ENCODE measurements at regions not wholly inside any gene's neighbourhood (a gene's known extent, or its start where the extent isn't known, plus 50 kb on each side); places are given as distances from the start of the nearest gene placed in this dataset.

DNA sequence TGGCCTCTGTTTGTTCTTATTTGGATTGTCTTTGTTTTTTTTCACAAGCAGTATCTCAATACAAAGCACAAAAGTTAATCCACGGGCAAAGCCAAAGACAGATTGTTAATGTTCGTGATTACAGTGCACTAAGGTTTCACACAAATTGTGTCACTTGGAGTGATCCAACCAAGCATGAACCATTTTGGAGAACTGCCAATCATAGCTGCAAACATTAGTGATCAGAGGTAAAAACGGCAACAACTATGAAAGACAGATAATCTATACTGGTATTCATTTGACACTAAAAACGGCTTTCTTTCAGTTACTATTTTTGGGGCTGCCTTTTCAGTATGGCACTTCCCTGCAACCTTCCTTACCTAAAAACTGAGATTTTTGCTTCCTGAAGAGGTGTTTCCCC, 213.1 kb upstream of the GULP1 start:
- no peak for FAIRE-seq

DNA sequence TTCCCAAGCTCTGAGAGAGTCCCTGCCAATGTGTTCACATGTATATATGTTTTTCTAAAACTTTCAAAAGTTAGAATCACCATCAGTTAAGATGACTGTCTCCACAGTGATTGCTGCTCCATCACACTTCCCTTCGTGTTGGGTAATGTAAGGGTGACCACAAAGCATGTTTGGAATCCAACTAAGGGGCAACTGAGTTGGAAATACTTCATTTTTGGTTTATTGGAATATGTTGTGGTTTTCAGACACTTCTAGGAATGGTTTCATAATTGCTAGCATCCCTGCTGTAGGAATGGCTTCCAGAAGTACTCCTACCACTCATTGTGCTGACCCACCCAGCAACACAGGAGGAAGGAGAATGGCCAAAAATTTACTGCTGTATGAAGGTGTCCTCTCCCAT, 212.5 kb upstream of the GULP1 start:
- no peak for FAIRE-seq

DNA sequence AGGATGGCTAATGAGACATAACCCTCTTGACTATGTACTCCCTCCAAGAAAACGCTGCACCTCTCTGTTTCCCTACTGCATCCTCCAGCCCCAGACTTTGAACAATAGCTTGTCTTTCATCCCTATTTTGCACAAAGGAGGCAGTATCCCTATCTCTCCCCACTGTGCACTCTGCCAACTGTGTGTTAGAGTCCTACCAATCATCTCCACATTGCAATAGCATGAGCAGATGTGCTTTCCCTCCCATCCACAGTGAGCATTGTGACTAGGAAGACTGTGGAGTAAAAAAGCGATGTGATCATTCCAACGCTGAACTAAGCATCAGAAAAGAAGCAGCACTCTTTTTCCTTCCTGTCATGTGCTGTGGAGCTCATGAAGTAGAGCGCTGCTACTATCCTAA, 206.3 kb upstream of the GULP1 start:
- FAIRE-seq: no peak

DNA sequence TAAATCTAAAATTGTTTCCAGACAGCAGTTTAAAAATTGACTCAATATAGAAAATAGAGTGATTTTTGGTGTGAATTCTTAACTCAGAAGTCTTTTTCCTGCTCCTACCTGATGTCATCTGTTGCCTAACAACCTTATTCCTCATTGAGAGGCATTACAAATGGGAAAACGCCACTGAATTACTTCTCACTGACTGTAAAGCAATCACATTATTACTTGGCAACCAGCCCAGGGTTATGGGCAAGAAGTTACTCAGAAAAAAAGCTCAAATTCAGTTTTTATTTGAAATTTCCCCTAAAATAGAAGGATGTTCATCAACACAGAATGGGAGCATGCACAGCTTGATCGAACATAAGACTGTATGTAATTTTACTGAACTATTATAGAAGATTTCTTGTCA, 201.8 kb upstream of the GULP1 start:
- no peak for FAIRE-seq

DNA sequence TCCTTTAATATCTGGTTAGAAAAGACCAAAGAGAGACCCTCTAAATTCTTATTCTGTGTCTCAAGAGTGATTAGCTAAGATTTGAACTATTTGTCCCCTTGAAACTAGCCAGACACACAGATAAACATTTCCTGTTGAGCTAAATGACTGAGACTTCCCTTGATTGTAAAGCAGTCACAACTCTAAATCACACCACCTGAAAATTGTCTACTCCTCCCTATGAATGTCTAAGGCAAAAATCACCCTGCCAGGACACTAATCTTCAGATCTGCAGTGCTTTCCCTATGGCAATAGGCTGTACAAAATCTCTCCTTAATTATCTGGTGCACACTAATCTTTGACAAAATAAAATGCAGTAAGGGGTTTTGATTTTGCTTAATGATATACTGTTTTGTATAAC, 200.5 kb upstream of the GULP1 start:
- FAIRE-seq: no peak

DNA sequence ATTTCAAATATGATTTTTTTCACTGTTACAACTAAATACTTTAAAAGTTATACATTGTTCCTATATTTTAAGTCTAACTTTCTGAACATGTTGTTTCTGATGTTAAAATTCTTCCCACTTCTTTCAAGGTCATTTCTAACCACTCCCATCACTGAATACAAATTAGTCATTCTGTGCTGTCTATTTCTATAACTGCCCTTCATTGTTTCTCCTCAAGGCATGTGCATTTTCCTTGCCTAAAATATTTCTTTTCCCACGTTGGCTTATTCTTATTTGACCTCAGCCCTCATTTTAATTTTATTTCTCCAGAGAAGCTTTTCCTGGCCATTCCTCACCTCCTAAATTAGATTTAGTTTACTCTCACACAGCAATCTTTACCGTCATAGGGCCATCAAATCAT, 198.9 kb upstream of the GULP1 start:
- no peak for FAIRE-seq

DNA sequence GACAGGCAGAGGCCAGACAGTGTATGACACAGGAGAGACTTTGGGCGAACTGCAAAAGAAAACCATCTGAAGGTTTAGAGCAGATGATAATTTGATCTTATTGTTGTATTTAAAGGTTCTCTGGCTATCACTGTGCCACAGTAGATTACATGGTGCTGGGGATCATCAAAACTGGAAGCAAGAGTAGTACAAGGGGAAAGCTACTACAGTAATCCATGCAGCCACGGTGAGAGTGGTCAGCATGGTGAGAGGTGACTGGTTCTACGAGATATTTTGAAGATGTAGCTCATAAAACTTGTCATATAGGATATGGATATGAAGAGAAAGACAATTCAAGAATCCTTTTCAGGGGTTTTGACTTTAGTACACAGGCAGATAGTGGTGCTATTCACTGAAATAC, 194.8 kb upstream of the GULP1 start:
- no peak for FAIRE-seq

DNA sequence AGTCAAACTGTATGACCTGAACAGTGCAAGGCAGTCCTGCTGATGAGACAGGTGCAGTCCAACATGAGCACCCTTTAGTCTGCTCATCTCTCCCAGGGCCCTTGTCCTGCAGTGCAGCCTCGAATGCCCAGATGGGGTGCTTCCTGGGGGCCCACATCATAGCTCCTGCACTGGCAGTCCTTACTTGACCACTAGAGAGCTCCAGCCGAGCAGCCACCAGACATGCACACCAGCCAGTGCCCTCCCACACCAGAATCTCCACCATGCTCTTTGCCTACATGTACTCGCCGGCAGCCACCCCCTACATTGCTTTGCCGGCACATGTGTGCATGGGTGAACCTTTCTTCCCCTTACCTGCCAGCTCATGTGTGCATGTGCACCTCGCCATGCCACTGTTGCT, 188.8 kb upstream of the GULP1 start:
- no peak for FAIRE-seq

DNA sequence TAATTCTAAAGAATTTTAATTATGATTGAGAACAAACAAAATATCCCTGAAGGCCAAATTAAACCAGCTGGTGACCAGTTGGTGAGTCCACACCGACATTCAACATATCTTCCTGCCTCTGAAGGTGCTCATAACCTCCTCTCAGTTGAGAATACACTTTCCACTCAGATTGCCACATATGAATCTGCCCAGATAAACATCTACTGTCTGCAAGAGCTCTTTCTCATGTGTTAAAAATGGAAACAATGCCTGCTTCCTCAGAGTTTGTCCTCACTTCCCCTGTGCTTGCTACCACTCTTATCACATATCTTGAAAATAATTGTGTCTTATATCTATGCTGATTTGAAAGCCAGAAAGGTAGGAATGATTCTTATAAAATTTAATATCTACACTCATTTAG, 177.7 kb upstream of the GULP1 start:
- FAIRE-seq: no peak

DNA sequence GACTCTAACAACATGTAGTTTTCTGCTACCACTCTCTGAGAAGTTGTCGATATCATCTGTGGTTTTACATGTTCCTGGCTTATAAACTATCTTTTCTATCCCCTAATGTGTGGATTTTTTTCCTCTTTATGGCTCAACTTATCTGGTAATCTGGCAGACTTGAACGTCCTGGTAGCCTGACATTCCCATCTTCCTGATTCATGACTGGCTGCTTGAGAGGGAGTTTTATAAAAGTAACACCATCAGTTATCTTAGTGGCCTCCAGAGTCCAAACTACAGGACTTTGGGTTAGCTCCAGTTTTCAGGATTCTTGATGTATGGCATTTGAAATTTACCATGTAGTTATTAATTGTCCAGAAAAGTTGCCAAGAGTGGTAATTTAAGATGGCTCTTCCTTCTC, 174.0 kb upstream of the GULP1 start:
- FAIRE-seq: no peak

DNA sequence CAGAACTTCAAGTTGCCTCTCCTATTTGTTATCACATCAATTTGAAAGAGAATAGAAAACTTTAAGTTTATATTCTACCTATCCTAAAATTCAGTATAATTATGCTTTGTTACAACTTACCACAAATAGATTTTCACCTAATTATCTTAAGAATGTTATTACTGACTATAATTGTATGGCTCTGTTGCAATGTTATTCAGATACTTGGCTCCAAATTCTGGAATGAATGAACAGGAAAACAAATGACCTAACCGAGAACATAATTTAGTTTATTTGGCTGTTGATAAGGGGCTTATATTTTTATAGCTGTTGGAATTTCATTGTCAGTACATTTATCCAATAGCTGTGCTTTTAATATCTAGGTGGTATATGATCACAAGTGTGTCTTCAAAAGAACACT, 173.2 kb upstream of the GULP1 start:
- FAIRE-seq: no peak

DNA sequence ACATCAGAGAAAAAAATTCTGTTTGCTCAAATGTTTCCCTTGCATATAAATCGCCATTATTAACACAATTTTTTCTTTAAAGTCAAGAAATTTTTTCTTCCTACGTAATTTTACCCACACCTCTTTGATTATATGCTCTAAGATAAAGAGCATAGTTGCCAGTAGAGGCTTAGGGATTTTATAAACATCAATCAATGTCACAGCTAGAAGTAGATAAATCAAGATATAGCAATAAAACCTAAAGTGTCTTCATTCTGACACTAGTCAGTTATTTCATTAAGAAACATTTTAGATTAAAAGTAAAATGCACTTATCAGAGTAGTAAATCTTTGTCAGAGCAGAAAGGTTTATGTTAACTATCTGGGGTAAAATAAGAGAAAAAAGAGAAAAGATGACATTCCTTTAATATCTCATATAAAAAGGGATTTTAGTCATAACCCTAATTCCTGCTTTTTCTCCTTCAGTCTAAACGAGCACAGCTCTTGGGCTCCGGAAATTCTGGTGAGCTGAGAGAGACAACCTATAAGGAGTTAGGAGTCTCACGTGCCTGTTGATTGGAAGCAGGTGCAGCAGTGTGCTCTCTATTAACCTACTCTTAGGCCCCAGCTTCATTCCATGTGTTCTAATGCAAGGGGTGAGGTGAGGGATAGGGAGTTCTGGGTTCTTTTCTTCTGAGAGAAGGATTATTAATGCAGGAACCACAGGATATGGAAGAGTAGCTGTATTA, 172.4 kb upstream of the GULP1 start:
- no peak for FAIRE-seq

DNA sequence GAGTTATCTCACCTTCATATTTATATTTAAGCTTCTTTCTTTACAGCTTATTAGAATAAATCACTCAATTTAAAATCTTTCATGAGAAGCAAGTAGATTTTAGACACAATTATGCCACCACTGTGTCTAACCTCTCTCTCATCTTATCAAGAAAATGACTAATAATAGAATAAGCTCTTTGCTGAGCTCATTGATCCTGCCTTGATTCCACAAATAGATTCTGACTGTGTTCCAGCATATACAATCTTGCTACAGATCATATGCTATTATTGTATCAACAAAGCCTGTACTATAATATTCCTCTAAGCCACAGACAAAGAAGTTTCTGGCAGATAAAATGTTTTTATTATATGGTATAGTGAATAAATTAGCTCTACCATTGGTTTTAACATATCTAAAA, 168.7 kb upstream of the GULP1 start:
- FAIRE-seq: no peak

DNA sequence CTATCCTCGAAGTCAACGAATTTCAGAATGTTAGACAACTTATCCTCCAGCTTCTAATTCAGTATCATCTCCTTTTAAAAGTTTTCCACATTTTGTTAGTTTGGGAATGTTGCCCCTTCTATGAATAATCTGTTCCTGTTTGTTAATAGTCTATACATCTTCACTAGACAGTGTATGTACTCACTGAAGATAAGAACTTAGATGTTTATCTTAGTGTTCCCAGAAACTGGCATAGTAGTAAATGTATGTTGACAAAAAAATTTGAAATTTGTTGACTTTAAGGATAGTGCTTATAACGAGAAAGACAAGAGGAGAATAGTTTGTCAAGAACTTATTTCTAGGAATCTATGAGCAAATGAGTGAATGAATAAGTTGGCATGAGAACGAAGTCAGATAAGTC, 162.0 kb upstream of the GULP1 start:
- FAIRE-seq: no peak

DNA sequence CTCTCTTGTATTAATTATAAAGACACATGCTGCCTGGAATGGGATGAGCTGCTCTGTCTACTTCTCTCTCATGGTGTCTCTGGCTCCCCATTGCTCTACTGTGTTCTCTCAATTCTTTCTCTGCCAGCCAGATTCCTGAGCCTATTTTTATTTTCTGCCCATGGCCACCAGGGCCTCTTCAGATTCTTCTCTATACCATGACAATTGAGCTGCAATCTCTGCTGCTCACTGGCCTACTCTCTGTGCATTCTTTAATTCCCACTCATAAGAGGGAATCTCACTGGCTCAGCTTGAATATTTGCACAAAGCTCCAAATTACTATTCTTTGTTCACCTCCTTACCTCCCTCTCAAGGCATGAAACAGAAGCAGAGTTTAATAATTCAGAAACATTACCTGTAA, 161.4 kb upstream of the GULP1 start:
- FAIRE-seq: no peak

DNA sequence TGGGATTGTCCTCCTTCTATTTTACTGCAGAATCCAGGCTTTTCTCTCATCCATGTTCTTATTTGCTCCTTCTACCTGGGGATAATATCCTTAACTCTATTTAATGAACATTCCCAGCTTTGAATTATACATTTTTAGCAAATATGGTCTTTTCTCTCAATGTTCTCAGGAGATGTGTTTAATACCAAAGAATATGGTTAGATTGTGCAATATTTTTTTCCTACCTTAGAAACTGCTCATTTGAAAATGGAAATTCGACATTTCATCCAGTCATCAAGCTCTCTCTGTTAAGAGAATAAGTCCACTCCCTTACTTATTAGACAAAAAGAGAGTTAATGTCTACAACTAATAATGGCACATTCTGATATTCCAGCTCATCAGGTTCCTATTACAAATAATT, 160.4 kb upstream of the GULP1 start:
- FAIRE-seq: no peak

DNA sequence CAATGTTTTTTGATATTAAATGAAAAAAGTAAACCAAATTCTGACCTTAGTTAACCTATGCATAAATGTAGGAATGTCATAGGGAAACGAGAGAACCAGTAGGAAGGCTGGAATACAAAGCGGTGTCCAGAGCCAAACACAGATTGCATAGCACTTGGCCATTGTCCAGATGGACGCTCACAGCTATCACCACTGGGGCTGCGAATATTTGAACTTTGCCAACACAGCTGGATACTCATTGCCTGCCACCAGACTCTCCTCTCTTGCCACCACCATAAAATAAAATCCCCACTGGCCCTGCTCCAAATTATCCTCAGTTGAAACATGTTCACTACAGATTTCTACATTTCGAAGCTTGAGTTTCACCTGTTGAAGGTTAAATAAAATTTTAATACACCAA, 159.3 kb upstream of the GULP1 start:
- FAIRE-seq: no peak

DNA sequence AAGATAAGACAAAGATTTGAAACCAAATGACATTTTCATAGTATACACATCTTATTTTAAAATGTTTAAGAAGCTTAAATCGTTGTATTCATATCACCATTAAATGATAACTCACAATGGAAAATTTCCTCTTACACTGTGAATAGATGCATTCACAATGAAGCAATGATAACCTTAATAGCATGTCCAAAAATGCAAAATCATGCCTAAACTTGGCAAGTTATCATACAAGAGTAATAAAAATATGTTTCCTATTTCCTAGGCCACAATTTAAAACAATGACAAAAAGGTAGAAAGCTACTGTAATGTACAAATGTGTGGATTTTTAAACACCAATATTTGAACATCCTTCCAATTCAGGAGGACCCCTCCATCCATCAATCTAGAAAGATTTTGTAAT, 157.4 kb upstream of the GULP1 start:
- no peak for FAIRE-seq

DNA sequence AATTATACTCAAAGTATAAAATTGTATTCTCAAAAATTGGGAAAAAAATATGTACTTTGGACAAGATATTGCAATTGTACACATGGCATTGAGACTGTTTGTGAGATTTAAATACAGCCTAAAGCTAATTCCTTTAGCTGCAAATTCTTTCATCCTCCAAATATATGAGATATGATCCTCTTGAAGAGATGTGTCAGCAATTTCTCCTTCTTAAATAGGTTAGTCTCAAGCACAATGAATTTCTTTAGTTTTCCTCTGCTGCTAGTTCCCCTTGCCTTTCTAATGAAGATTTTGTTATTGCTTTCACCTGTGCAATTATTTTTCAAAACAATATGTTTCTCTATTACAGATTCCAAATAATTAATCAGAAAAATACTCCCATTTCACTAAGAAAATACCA, 153.4 kb upstream of the GULP1 start:
- FAIRE-seq: no peak

DNA sequence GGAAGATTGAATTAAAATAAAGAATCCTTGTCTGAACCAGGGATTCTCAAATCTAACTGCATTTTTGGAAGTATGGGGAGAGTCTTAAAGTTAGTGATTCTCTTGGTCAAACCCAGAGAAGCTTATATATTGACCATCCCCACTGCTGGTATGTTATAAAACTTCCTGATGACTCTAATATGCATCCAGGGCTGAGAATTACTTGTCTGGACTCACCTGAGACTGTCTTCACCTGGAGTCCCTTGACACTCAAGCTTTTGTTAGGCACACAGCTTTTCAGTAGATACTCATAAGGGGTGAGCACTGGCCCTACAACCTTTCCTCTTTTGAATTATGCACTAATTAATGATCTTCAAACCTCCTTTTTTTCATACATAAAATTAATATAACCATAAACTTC, 149.6 kb upstream of the GULP1 start:
- no peak for FAIRE-seq

DNA sequence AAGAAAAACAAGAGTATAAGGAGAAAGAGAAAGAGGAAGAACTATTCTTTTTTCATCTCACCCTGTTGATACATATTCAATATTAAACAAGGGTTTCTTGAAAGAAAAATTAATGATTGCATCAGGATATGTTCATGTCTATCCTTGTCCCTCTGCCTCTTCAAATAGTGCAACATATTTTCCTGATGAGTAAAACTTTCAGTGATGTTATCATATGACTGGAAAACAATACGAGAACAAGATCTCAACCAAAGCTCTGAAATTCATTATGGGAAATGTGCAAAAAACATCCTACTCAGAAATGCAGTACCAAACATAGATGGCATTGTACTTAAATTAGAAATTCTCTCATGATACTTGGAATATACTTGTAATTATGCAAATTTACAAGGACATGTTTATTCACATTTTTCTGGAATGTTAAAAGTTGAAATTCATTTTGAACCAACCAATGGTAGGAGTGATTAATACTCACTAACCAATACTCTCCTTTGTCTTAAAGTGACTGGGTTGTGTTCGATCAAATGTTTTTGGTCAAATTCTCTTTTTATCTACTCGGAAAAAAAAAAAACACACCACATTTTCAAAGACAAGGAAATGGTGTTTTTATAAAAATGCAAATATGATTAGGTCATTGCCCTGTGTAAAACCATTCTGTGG, 148.9 kb upstream of the GULP1 start:
- no peak for FAIRE-seq

DNA sequence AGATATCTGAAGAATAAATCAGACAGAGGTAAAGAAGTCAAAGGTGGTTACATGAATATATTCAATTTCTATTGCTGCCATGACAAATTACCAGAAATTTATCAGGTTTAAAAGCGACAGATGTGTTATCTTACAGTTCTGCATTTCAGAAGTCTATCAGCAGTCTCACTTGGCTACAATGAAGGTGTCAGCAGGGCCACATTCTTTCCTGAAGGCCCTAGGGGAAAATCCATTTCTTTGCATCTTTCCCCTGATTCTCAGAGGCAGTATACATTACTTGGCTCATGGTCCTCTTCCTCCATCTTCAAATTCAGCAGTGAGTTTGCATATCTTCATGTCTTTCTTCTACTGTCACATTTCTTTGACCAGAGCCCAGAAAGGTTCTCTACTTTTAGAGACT, 145.8 kb upstream of the GULP1 start:
- no peak for FAIRE-seq

DNA sequence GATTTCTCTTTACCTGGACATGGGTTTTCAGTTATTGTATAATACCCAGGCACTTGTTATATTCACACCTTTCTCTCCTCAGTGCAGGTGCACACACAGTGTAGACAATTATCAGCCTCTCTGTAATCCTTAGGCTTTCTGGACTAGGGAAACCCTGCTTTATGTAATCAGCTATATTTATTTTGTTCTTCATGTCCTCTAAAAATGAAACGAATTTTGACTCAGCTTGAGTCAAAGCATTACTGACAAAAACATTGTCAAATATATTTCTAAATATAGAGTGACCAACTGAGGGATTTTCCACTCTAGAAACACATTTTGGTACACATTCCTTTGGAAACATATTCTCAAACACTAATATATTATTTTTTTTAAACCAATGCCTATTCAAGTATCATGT, 144.8 kb upstream of the GULP1 start:
- FAIRE-seq: no peak

DNA sequence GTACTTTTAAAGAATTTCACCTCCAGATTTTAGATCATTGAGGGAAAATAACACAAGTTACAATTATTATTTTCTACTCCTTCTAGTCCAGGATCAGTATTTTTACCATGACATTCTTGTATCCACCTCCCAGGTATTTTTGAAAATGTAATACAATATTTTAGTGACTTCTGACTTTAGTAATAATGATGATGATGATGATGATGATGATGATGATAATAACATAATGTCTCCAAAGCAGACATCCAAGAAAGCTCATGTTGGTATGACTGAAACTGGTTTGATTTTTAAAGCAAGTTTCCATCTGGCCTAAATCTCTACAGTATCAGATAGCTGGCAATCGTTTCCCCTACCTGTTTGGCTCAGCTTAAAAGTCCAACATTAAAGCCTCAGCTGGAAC, 140.0 kb upstream of the GULP1 start:
- FAIRE-seq: no peak

Data from A204.1 (cell line).